NCI-H2171 (cell line): ENCODE measurements at regions not wholly inside any gene's neighbourhood (a gene's known extent, or its start where the extent isn't known, plus 50 kb on each side); places are given as distances from the start of the nearest gene placed in this dataset.
A peak's percentile ranks its signal among the peaks of the same experiment; 100 is the strongest.

Source experiments
- DNase-seq: peaks from one replicate; lab custom pipeline; 2025; lab: John Stamatoyannopoulos, UW

DNA sequence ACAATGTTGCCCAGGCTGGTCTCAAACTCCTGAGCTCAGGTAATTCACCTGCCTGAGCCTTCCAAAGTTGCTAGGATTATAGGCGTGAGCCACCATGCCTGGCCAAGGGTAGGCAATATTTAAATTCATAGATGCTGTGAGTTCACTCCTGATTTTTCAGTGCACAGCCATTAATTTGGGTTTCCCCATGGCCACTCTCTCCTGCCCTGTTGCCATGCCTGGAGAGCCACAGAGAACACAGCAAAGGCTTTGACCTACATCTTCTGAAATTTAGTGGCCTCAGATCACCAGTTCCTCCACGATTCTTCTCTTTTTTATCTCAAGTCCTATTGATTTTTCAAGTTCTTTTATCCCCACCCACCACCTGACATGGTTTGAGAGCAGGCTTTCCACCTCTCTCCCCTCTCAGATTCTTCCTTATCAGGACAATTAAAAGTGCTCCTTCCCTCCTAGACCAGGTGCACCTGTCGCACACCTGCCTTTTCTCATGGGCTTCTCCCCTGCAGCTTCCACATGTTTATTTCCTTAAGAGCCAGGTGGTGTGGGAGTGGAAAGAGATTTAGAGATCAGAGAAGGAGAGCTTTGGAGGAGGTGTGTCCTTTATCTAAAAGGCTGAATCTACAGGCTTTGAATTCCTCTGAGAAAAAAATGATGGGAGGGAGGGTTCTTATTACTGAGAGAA is 123.8 kb downstream of the ADRA2A start:
- peak; percentile 3 for DNase-seq

DNA sequence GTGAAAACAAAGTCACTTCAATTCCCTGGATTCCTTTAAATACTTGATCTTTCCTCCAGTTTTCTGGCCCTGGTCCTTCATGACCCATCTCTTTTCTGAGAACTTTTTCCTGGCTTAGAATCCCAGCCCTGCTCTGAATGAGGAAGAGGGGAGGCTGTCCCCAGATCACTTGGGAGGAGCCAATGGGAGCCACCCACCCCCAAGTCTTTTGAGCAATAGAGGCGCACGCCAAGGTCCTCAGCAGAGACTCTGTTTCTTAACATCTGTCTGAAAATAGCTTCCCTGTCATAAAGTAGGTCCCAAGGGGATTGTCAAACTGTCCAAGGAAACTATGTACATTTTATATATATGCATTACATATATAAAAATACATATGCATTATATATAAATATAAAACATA is 126.8 kb downstream of the ADRA2A start:
- DNase-seq = no peak

DNA sequence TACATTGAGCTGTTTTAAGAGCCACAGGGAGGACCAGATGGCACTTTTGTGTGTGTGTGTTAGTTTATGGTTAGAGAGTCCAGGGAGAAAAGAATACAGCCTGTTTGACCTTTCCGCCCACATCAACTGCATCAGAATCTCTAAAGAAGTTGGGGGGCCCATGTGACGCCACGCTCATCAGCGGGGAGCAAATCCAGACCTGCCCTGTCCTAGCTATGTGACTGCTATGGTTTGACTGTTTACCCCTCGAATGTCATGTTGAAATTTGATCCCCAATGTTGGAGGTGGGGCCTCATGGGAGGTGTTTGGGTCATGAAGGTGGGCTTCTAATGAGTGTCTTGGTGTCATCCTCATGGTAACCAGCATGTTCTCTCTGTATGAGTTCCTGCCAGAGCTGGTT is 128.0 kb downstream of the ADRA2A start:
- no peak for DNase-seq

DNA sequence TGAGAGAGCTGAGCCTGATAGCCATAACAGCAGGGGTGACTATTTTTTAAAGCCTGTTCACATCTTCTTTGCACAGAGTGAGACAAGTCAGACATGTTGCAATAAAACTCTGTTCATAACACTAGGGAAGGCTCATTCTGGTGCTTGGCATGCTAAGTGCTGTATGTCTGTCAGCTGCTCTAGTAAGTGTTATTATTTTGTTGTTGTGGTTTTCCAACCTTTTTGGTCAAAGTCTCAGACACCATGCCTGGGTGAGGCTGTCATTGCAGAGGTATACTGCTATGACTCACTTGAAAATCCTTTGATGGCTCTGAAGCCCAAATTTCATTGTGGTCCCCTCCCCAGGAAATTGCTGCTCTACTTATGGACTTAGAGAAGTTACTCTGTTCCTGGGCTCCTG is 129.7 kb downstream of the ADRA2A start:
- no peak for DNase-seq

- no peak for DNase-seq
Observed at GRCh38 chr10:111207500-111207899, 130.7 kb downstream of the ADRA2A start.

DNA sequence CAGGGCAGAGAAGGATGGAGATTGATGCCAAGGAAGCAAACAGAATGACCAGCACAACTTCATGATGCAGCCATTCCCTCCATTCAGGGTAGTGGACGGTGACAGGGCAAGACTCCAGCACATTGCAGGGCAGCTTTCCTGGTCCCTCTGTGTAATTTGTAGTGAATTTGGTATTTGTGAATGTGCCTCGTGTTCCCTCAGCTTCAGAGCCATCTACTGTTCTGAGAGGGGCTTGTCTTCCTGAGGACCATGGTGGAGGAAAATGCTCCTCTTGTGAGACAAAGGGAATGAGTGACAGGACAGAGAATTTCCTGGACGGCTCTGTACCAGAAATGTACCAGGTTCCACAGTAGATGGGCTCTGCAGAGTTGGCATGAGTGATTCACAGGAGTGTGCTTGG is 132.1 kb downstream of the ADRA2A start:
- no peak for DNase-seq

- DNase-seq = no peak
Observed at GRCh38 chr10:111209692-111210091, 132.9 kb downstream of the ADRA2A start.

DNA sequence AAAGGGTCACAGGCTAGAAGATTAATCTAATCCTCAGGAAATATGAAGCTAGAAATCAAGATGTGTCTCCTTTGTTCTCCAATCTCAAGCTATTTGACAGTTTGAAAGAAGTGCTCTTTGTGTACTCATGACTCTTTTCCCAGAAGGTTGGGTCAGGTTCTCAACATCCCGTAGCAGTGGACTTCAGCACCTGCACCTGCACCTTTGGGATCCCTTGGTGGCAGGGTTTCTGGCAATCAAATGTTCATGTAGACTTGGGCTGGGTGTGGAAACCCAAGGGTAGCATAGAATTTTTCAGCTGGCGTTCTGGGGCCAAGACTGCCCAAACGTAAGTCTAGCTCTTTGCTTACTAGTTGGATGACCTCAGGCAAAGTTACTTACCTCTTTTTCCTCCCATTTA is 134.4 kb downstream of the ADRA2A start:
- no peak for DNase-seq

DNA sequence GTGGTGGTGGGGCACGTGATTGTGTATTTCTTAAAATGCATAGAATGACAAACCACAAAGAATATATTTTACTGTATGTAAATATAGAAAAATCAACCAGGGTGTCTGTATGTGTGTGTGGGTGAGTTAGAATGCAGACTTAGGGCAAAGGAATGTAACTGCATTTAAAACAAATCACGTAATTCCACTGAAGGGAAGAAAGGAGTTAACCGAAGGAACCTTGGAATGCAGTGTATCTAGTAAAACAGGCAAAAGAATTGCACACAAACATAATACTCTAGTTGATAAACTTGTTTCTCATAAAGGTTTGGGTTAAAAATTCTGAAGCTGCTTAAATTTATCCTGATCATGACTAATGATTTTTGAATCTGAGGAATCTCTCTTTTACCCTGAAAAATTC is 134.9 kb downstream of the ADRA2A start:
- no peak for DNase-seq

DNA sequence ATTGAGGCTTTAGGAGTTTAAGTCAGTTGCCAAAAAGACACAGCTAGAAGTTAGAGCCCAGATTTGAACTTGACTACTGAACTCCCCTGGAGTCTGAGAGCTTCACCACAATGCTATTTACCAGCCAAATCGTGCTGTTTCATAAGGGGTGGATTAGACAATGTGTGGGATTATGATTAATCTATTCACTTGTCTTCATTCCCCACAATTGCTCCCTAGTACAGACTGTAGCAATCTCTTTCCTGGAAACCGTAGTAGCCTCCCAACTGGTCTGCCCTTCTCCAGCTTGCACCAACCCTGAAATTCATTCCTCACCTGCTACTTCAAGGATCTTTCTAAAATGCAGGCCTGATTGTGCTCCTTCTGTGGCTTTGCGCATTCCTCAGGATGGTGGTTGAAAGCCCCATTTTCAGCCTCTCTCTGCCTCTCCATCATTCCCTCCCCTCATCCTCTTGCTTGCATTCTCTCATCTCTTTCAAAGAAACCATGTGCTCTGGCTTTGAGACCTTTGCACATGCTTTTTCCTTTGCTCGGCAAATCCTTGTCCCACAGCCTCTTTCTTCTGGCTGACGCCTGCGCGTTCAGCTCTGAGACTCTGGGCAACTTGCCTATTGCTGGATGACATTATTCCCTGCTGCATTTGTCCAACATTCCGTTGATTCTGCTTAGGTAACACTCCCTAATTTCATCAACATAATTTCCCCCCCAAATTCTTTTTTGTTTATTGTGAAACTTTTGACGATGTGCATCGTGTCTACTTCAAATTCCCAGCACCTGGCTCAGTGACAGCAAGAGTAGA is 145.1 kb downstream of the ADRA2A start:
- DNase-seq = no peak

DNA sequence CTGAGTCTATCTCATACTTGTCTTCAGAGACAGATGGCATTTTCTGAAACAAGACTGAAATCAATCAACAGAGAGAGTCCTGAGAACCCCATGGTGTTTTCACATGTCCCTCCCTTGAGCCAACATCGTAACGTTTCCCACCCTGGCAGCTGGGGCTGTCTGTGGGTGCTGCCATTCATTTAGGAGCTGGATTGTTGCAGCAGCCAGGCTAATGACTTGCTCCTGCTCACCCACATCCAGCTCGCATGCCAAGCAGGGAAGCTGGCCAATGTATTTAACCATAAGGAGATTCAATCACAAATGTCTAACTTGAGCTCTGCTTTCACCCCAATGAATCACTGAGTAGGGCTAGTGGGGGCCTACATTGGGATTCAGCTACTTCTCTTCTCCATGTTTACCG is 146.1 kb downstream of the ADRA2A start:
- no peak for DNase-seq

GRCh38 chr10:111231779-111232178 is 154.9 kb downstream of the ADRA2A start:
- no peak for DNase-seq

DNA sequence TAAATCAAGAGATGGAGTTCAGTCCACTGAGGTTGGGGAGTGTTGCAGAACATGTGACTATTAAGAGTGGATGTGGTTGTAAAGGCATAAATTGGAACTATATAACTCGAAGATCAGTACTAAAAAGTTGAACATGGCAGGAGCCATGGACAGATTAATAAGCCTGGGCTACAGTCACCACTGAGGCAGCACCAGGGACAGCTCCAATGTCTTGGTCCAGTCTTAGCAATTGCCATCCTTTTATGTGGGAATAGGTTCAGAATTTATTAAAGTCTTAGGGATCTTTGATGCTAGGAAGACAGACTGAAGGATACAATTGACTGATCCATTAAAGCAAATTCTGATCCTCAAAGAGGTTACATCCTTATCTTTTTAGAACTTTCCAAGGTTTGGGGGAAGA is 156.6 kb downstream of the ADRA2A start:
- no peak for DNase-seq

DNA sequence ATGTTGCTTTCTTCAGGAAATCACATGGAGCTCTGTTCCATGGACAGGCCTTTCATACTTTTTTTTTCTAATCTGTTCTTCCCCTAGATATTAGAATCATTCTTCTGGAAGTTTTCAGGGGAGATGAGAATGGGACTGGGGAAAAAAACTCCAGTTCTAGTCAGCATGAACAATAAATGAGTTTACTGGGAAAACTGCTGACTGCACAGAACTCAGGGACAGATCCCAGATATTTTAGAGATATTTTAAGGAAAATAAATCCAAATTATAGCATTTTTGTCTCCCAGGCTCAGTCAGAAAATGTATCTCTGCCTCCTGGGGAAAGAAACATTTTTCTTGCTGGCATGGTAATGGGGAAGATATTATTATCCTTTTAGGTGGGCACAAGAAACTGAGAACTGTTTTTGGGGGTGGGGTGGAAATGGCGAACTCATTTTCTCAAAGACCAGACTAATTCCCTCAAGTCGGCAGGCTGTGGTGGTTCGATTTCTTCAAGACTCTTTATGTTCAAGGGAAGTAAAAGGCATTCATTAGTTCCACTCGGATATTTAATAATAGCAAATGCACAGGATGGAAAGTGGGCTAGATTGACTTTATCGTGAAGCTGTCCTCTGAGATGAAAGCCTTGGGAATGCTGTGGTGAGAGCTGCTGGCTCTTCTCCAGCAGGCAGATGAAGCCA is 157.5 kb downstream of the ADRA2A start:
- DNase-seq = no peak

GRCh38 chr10:111234914-111235302 is 158.1 kb downstream of the ADRA2A start:
- no peak for DNase-seq

- DNase-seq = no peak
Observed at GRCh38 chr10:111240348-111240747, 163.5 kb downstream of the ADRA2A start.

GRCh38 chr10:111243126-111243525 is 166.3 kb downstream of the ADRA2A start:
- no peak for DNase-seq

GRCh38 chr10:111246136-111246535 is 169.3 kb downstream of the ADRA2A start:
- no peak for DNase-seq

DNA sequence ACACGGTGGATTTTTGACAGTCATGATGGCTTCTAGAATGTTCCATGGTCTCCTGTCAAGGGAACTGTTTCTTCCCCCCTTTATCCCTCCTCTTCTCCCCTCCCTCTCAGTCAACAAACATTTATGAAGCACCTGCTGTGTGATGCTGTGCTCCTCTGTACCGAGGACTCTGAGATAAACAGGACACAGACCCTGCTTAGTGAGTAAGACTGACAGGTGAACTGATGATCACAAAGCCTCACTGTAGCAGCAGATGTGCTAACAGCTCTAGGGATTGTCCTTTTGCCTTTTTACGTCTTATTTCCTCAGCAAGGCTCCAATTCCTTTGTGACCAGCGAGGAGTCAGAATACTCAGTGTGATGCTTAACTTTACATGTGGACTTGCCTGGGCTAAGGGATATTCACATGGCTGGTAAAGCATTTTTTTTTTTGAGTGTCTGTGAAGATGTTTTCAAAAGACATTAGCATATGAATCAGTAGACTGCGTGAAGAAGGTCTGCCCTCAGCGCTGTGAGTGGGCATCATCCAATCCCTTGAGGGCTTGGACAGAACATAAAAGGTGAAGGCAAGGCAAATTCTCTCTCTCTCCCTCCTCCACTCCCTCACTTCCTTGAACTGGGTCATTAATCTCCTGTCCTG is 170.1 kb downstream of the ADRA2A start:
- no peak for DNase-seq

DNA sequence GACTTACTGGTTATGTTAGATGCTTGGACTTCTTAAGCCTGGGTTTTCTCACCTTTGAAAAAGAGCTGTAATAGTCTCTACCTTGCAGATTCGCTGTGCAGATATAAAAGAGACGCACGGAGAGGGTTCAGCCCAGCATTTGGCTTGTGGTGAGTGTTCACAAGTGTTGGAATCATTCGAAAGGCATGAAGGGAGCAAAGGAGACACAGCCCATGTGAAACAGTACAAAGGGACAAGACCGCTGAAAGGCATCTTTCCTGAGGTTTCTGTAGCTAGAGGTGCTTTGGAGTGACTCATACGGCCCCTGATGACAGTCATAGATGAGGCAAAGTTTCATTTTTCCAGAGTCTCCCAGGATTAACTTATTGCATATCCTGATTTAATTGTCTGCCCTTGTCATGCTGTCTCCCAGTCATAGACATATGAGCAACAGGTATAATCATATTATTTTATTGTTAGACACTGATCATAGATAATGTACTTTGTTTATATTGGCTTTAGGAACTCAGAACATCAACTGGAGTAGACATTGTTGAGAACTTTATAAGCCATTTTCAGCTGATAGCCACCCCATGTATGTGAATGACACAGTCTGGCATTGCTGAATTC is 171.1 kb downstream of the ADRA2A start:
- DNase-seq = no peak

- no peak for DNase-seq
Observed at GRCh38 chr10:111249925-111250324, 173.1 kb downstream of the ADRA2A start.

- DNase-seq = no peak
Observed at GRCh38 chr10:111261081-111261615, 184.3 kb downstream of the ADRA2A start.
